ENCODE measurements at regions not wholly inside any gene's neighbourhood (a gene's known extent, or its start where the extent isn't known, plus 50 kb on each side); places are given as distances from the start of the nearest gene placed in this dataset.

DNA sequence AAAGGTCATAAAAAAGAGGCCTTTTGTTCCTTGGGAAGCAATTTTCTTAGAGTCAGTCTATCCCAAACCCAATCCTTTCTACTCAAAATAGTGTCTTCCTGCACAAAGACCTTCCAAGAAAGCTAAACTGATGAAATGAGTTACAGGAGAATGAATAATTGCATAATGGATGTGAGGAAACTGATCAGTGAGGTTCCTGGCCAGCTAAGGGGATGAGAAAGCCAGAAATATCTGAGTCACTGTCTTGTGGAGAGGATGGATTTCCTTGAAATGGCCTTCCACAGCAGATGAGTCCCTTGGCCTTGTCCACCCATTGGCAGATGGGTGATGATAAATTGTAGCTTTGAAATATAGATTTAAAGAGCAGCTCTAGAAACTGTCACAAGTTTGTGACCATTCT lies 756.1 kb downstream of the DNAH5 start (continued):
- no peak for TF ChIP-seq STAT1 (IDR thresholded peaks at IDR 0.05; ENCODE audit: unreplicated experiment)

DNA sequence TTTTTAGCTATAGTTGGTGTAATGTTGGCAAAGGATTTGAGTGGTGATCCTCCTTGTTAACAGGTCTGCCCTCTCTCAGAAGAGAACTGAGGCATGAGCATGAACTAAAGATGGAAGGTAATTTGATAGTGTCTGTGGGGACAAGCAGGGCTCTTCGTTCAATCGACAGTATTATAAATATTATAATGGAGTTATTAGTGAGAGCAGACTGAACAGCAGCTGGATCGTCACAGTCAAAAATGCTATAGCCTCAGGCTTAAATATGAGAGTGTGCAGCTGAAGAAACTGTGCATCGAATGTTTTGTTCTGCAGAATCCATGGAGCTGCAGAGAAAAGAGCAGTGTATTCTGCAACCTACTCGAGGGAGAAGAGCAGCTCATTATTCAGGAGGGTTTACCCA lies 757.3 kb downstream of the DNAH5 start:
- no peaks in the 10 kb centered on the region for H3K79me2 ChIP-seq (replicated peaks; ENCODE audit: insufficient read depth)
- 0 out of 2 replicates have a peak, but pooled peaks cover under 1% of the 10 kb centered on the region for H3K9me2 ChIP-seq (ENCODE audit: insufficient read depth)
- ATAC-seq = no peak
- no peaks in the 10 kb centered on the region for H4K20me1 ChIP-seq (replicated peaks; ENCODE audit: insufficient read depth)
- no peaks in the 10 kb centered on the region for H3F3A ChIP-seq (replicated peaks; ENCODE audit: low read depth)
- H3K4me1 ChIP-seq (ENCODE audit: insufficient read depth) = no peaks in the 10 kb centered on the region
- H3K27me3 Mint-ChIP-seq (ENCODE audit: insufficient read depth, low read depth, poor library complexity) = peaks cover 1% of the 10 kb centered on the region
- peaks cover 8% of the 10 kb centered on the region; the same call in 2 of the 3 replicates for H3K4me1 Mint-ChIP-seq
- no peak for DNase-seq (ENCODE audit: low spot score)
- TF ChIP-seq, protein P1, sequence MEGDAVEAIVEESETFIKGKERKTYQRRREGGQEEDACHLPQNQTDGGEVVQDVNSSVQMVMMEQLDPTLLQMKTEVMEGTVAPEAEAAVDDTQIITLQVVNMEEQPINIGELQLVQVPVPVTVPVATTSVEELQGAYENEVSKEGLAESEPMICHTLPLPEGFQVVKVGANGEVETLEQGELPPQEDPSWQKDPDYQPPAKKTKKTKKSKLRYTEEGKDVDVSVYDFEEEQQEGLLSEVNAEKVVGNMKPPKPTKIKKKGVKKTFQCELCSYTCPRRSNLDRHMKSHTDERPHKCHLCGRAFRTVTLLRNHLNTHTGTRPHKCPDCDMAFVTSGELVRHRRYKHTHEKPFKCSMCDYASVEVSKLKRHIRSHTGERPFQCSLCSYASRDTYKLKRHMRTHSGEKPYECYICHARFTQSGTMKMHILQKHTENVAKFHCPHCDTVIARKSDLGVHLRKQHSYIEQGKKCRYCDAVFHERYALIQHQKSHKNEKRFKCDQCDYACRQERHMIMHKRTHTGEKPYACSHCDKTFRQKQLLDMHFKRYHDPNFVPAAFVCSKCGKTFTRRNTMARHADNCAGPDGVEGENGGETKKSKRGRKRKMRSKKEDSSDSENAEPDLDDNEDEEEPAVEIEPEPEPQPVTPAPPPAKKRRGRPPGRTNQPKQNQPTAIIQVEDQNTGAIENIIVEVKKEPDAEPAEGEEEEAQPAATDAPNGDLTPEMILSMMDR (conservative IDR thresholded peaks at IDR 0.05; ENCODE audit: low read depth in 2 of 2) = no peak
- TF ChIP-seq, protein P2, sequence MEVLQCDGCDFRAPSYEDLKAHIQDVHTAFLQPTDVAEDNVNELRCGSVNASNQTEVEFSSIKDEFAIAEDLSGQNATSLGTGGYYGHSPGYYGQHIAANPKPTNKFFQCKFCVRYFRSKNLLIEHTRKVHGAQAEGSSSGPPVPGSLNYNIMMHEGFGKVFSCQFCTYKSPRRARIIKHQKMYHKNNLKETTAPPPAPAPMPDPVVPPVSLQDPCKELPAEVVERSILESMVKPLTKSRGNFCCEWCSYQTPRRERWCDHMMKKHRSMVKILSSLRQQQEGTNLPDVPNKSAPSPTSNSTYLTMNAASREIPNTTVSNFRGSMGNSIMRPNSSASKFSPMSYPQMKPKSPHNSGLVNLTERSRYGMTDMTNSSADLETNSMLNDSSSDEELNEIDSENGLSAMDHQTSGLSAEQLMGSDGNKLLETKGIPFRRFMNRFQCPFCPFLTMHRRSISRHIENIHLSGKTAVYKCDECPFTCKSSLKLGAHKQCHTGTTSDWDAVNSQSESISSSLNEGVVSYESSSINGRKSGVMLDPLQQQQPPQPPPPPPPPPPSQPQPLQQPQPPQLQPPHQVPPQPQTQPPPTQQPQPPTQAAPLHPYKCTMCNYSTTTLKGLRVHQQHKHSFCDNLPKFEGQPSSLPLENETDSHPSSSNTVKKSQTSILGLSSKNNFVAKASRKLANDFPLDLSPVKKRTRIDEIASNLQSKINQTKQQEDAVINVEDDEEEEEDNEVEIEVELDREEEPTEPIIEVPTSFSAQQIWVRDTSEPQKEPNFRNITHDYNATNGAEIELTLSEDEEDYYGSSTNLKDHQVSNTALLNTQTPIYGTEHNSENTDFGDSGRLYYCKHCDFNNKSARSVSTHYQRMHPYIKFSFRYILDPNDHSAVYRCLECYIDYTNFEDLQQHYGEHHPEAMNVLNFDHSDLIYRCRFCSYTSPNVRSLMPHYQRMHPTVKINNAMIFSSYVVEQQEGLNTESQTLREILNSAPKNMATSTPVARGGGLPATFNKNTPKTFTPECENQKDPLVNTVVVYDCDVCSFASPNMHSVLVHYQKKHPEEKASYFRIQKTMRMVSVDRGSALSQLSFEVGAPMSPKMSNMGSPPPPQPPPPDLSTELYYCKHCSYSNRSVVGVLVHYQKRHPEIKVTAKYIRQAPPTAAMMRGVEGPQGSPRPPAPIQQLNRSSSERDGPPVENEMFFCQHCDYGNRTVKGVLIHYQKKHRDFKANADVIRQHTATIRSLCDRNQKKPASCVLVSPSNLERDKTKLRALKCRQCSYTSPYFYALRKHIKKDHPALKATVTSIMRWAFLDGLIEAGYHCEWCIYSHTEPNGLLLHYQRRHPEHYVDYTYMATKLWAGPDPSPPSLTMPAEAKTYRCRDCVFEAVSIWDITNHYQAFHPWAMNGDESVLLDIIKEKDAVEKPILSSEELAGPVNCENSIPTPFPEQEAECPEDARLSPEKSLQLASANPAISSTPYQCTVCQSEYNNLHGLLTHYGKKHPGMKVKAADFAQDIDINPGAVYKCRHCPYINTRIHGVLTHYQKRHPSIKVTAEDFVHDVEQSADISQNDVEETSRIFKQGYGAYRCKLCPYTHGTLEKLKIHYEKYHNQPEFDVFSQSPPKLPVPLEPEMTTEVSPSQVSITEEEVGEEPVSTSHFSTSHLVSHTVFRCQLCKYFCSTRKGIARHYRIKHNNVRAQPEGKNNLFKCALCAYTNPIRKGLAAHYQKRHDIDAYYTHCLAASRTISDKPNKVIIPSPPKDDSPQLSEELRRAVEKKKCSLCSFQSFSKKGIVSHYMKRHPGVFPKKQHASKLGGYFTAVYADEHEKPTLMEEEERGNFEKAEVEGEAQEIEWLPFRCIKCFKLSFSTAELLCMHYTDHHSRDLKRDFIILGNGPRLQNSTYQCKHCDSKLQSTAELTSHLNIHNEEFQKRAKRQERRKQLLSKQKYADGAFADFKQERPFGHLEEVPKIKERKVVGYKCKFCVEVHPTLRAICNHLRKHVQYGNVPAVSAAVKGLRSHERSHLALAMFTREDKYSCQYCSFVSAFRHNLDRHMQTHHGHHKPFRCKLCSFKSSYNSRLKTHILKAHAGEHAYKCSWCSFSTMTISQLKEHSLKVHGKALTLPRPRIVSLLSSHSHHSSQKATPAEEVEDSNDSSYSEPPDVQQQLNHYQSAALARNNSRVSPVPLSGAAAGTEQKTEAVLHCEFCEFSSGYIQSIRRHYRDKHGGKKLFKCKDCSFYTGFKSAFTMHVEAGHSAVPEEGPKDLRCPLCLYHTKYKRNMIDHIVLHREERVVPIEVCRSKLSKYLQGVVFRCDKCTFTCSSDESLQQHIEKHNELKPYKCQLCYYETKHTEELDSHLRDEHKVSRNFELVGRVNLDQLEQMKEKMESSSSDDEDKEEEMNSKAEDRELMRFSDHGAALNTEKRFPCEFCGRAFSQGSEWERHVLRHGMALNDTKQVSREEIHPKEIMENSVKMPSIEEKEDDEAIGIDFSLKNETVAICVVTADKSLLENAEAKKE (CRISPR knock-in tag; IDR thresholded peaks at IDR 0.05) = no peak
- TF ChIP-seq EZH2phosphoT487 (IDR thresholded peaks at IDR 0.05; ENCODE audit: unreplicated experiment) = no peak
- TF ChIP-seq JUNB (IDR thresholded peaks at IDR 0.05; ENCODE audit: unreplicated experiment) = no peak
- TF ChIP-seq ZNF331 (CRISPR knock-in tag; IDR thresholded peaks at IDR 0.05; ENCODE audit: low read depth) = no peak
- TF ChIP-seq STAT1 (IDR thresholded peaks at IDR 0.05; ENCODE audit: unreplicated experiment) = no peak
- TF ChIP-seq POLR2AphosphoS5 (IDR thresholded peaks at IDR 0.05; ENCODE audit: low read depth) = no peak
- TF ChIP-seq, protein P3, sequence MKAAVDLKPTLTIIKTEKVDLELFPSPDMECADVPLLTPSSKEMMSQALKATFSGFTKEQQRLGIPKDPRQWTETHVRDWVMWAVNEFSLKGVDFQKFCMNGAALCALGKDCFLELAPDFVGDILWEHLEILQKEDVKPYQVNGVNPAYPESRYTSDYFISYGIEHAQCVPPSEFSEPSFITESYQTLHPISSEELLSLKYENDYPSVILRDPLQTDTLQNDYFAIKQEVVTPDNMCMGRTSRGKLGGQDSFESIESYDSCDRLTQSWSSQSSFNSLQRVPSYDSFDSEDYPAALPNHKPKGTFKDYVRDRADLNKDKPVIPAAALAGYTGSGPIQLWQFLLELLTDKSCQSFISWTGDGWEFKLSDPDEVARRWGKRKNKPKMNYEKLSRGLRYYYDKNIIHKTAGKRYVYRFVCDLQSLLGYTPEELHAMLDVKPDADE (IDR thresholded peaks at IDR 0.05) = no peak
- no peak for TF ChIP-seq EZH2 (IDR thresholded peaks at IDR 0.05; ENCODE audit: low read depth, unreplicated experiment)
- TF ChIP-seq CREB1 (CRISPR knock-in tag; IDR thresholded peaks at IDR 0.05; ENCODE audit: low read depth) = no peak
- TF ChIP-seq, protein P4, sequence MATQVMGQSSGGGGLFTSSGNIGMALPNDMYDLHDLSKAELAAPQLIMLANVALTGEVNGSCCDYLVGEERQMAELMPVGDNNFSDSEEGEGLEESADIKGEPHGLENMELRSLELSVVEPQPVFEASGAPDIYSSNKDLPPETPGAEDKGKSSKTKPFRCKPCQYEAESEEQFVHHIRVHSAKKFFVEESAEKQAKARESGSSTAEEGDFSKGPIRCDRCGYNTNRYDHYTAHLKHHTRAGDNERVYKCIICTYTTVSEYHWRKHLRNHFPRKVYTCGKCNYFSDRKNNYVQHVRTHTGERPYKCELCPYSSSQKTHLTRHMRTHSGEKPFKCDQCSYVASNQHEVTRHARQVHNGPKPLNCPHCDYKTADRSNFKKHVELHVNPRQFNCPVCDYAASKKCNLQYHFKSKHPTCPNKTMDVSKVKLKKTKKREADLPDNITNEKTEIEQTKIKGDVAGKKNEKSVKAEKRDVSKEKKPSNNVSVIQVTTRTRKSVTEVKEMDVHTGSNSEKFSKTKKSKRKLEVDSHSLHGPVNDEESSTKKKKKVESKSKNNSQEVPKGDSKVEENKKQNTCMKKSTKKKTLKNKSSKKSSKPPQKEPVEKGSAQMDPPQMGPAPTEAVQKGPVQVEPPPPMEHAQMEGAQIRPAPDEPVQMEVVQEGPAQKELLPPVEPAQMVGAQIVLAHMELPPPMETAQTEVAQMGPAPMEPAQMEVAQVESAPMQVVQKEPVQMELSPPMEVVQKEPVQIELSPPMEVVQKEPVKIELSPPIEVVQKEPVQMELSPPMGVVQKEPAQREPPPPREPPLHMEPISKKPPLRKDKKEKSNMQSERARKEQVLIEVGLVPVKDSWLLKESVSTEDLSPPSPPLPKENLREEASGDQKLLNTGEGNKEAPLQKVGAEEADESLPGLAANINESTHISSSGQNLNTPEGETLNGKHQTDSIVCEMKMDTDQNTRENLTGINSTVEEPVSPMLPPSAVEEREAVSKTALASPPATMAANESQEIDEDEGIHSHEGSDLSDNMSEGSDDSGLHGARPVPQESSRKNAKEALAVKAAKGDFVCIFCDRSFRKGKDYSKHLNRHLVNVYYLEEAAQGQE (IDR thresholded peaks at IDR 0.05; ENCODE audit: unreplicated experiment) = no peak
- TF ChIP-seq NANOG (IDR thresholded peaks at IDR 0.05; ENCODE audit: borderline replicate concordance) = no peak
- TF ChIP-seq ZNF114 (CRISPR knock-in tag; IDR thresholded peaks at IDR 0.05) = no peak
- no peak overlapping the region; the same call in 1 of the 2 replicates for H3K27ac Mint-ChIP-seq
- H3K27me3 ChIP-seq (ENCODE audit: insufficient read depth) = no peaks in the 10 kb centered on the region
- H3K36me3 Mint-ChIP-seq (ENCODE audit: low read depth) = no peaks in the 10 kb centered on the region
- H3K4me2 ChIP-seq = no peak overlapping the region
- no peaks in the 10 kb centered on the region for H3K36me3 ChIP-seq (ENCODE audit: insufficient read depth)
- H3K4me3 ChIP-seq = no peak overlapping the region
- H2AFZ ChIP-seq = no peak overlapping the region
- no peak overlapping the region for H3K27ac ChIP-seq (ENCODE audit: low read depth)
- H3K9me3 Mint-ChIP-seq = no peaks in the 10 kb centered on the region; the same call in 2 of the 3 replicates
- H3K4me3 Mint-ChIP-seq = no peak overlapping the region

Measured in GM23338 (cell line).